SK-N-SH (cell line): ENCODE measurements at regions not wholly inside any gene's neighbourhood (a gene's known extent, or its start where the extent isn't known, plus 50 kb on each side); places are given as distances from the start of the nearest gene placed in this dataset.

Source experiments
- CTCF ChIA-PET: fragments of 300-600, 350-600 bp; formaldehyde crosslinking; extraction: SDS; loops from one replicate; lab custom pipeline; 2021; lab: Yijun Ruan, JAX
- POLR2A ChIA-PET: fragments of 350-600 bp; sonication (Branson Sonifier 250); formaldehyde crosslinking; extraction: SDS; loops from one replicate; lab custom pipeline; 2020; ENCODE audit warnings: antibody characterized with exemption, inconsistent platforms; lab: Yijun Ruan, JAX
- DNase-seq: peaks from one replicate; pipeline ENCODE4 v3.0.0; 2012
- H2AFZ ChIP-seq: fragments of 200-600 bp; sonication (generic); 2 replicates; pipeline ENCODE4 v1.8.1; 2016; ENCODE audit warnings: antibody characterized with exemption, mild to moderate bottlenecking, low read depth
- H3F3A ChIP-seq: fragments of 200-600 bp; sonication (generic); replicated peaks from 2 replicates; pipeline ENCODE3; 2016; ENCODE audit warnings: antibody characterized with exemption, mild to moderate bottlenecking; ENCODE audit not compliant: insufficient read depth
- H3K27ac ChIP-seq, 2 experiments: fragments of 200-500 bp in 1 of 2; fragments of 200-600 bp in 1 of 2; sonication (Bioruptor generic) in 1 of 2; sonication (generic), shearing (Covaris generic) in 1 of 2; 2 replicates each; pipeline versions ENCODE4 v1.5.1 to v1.6.1; 2014 to 2016; ENCODE audit warnings: low read depth in 2 of 2, inconsistent platforms in 1 of 2, low read length in 1 of 2, mild to moderate bottlenecking in 1 of 2, mixed read lengths in 1 of 2
- H3K27me3 ChIP-seq: fragments of 200-600 bp; sonication (generic), shearing (Covaris generic); 2 replicates; pipeline ENCODE4 v1.6.1; 2016; ENCODE audit warnings: mixed run types; ENCODE audit not compliant: insufficient read depth
- H3K36me3 ChIP-seq, 2 experiments: fragments of 200-500 bp in 1 of 2; fragments of 200-600 bp in 1 of 2; sonication (Bioruptor generic) in 1 of 2; sonication (generic) in 1 of 2; replicated peaks in 1 of 2; 2 replicates each; pipeline versions ENCODE3 to v1.5.1; 2014 to 2016; ENCODE audit warnings: low read length in 1 of 2, mild to moderate bottlenecking in 1 of 2; ENCODE audit not compliant: insufficient read depth in 2 of 2, control insufficient read depth in 1 of 2
- H3K4me1 ChIP-seq, 2 experiments: fragments of 200-500 bp in 1 of 2; fragments of 200-600 bp in 1 of 2; sonication (Bioruptor generic) in 1 of 2; sonication (generic), shearing (Covaris generic) in 1 of 2; 2 replicates each; pipeline versions ENCODE4 v1.5.1 to v1.6.1; 2014 to 2016; ENCODE audit warnings: low read depth in 1 of 2, low read length in 1 of 2, mixed run types in 1 of 2; ENCODE audit not compliant: insufficient read depth in 2 of 2, control insufficient read depth in 1 of 2
- H3K4me2 ChIP-seq: fragments of 200-600 bp; sonication (generic), shearing (Covaris generic); 2 replicates; pipeline ENCODE4 v1.6.1; 2017; ENCODE audit warnings: mixed run types
- H3K4me3 ChIP-seq, 2 experiments: fragments of 200-500 bp in 1 of 2; fragments of 200-600 bp in 1 of 2; sonication (Bioruptor generic) in 1 of 2; sonication (generic), shearing (Covaris generic) in 1 of 2; 2 replicates each; pipeline versions ENCODE4 v1.5.1 to v1.8.1; 2014 to 2016; ENCODE audit warnings: low read depth in 2 of 2, inconsistent platforms in 1 of 2, low read length in 1 of 2, mild to moderate bottlenecking in 1 of 2, mixed read lengths in 1 of 2, moderate library complexity in 1 of 2
- H3K79me2 ChIP-seq: fragments of 200-600 bp; sonication (generic); 2 replicates; pipeline ENCODE4 v1.8.1; 2017; ENCODE audit warnings: mild to moderate bottlenecking; ENCODE audit not compliant: insufficient read depth
- H3K9ac ChIP-seq: fragments of 200-600 bp; sonication (generic); 2 replicates; pipeline ENCODE4 v1.6.1; 2017; ENCODE audit warnings: mixed run types
- H3K9me2 ChIP-seq: fragments of 200-600 bp; sonication (generic); 2 replicates; pipeline ENCODE4 v1.6.1; 2017; ENCODE audit warnings: mixed run types
- H3K9me3 ChIP-seq: fragments of 200-600 bp; sonication (generic); 2 replicates; pipeline ENCODE4 v1.6.1; 2017; ENCODE audit warnings: mixed run types, mild to moderate bottlenecking, moderate library complexity
- H4K20me1 ChIP-seq: fragments of 200-600 bp; sonication (generic); 2 replicates; pipeline ENCODE4 v1.6.1; 2017; ENCODE audit warnings: mild to moderate bottlenecking, mixed run types; ENCODE audit not compliant: insufficient read depth
- CTCF ChIP-seq: fragments of 200-600 bp; sonication (generic); IDR thresholded peaks from 2 replicates; pipeline ENCODE4 v1.6.1; 2017; ENCODE audit warnings: antibody characterized with exemption, mild to moderate bottlenecking, moderate library complexity
- EP300 ChIP-seq, 2 experiments: IDR thresholded peaks; 2 replicates each; pipeline versions ENCODE4 v1.4.0 to v1.6.1; 2012; ENCODE audit warnings: borderline replicate concordance in 1 of 2, low read depth in 1 of 2, low read length in 1 of 2
- FOXJ3 ChIP-seq: sonication (generic); formaldehyde crosslinking; IDR thresholded peaks from 2 replicates; pipeline ENCODE4 v1.5.1; 2020; ENCODE audit warnings: mild to moderate bottlenecking, missing genetic modification reagents
- FOXM1 ChIP-seq: IDR thresholded peaks from 2 replicates; pipeline ENCODE4 v1.4.0; 2012; ENCODE audit warnings: low read depth, mild to moderate bottlenecking
- GATA2 ChIP-seq: sonication (generic); formaldehyde crosslinking; IDR thresholded peaks from 2 replicates; pipeline ENCODE4 v1.5.0; 2020; ENCODE audit warnings: mild to moderate bottlenecking, missing genetic modification reagents
- JUND ChIP-seq: IDR thresholded peaks from 2 replicates; pipeline ENCODE4 v1.4.0; 2012
- MEF2A ChIP-seq: IDR thresholded peaks from 2 replicates; pipeline ENCODE4 v1.4.0; 2012; ENCODE audit warnings: low read depth, borderline replicate concordance
- NFIC ChIP-seq: IDR thresholded peaks from 2 replicates; pipeline ENCODE4 v1.4.0; 2012; ENCODE audit warnings: borderline replicate concordance
- NRF1 ChIP-seq: IDR thresholded peaks from 2 replicates; pipeline ENCODE4 v1.6.1; 2012; ENCODE audit warnings: low read depth, mild to moderate bottlenecking, low read length
- PBX3 ChIP-seq: IDR thresholded peaks from 2 replicates; pipeline ENCODE4; 2012
- REST ChIP-seq: IDR thresholded peaks from 2 replicates; pipeline ENCODE4 v1.6.1; 2012; ENCODE audit warnings: mild to moderate bottlenecking, low read depth, low read length, moderate library complexity
- RXRA ChIP-seq: IDR thresholded peaks from 2 replicates; pipeline ENCODE4 v1.4.0; 2012; ENCODE audit warnings: low read depth, mild to moderate bottlenecking, borderline replicate concordance
- SIN3A ChIP-seq: IDR thresholded peaks from 2 replicates; pipeline ENCODE4 v1.6.1; 2012; ENCODE audit warnings: low read depth, mild to moderate bottlenecking, low read length, moderate library complexity, borderline replicate concordance
- SMC3 ChIP-seq: IDR thresholded peaks from 2 replicates; pipeline ENCODE4 v1.6.1; 2012; ENCODE audit warnings: low read depth, low read length, improper control_type of control experiment
- TAF1 ChIP-seq: IDR thresholded peaks from 2 replicates; pipeline ENCODE4 v1.6.1; 2012; ENCODE audit warnings: low read depth, mild to moderate bottlenecking, low read length, moderate library complexity, borderline replicate concordance
- TCF12 ChIP-seq: IDR thresholded peaks from 2 replicates; pipeline ENCODE4 v1.4.0; 2012
- YY1 ChIP-seq: IDR thresholded peaks from 2 replicates; pipeline ENCODE4 v1.4.0; 2012; ENCODE audit warnings: low read depth, mild to moderate bottlenecking
- WGBS: methylation state at CpG from one replicate; pipeline ENCODE4 v1.1.6; 2017; ENCODE audit warnings: low lambda C conversion rate; 5-methylcytosine and 5-hydroxymethylcytosine counted together

GRCh38 chr10:83332690-83333089, 806.6 kb upstream of the GHITM start:
- Histone ChIP-seq H3K27me3 (no peaks in the 10 kb centered on the region), H3K4me1 (no peaks in the 10 kb centered on the region), H3K9me3 (no peaks in the 10 kb centered on the region), H3F3A (no peaks in the 10 kb centered on the region), H3K36me3 (no peaks in the 10 kb centered on the region), H3K9ac (no peak overlapping the region), H3K79me2 (no peaks in the 10 kb centered on the region), H3K27ac (no peak overlapping the region)
- POLR2A ChIA-PET, result no interaction called here
- CTCF ChIA-PET, result no interaction called here
- 14% methylated on average over 1 of the region's 1 CpG for WGBS
- TF ChIP-seq NFIC, result no peak
- TF ChIP-seq JUND, result no peak
- no peak for TF ChIP-seq GATA2 (CRISPR knock-in tag)
- TF ChIP-seq SMC3, result no peak
- no peak for TF ChIP-seq RXRA
- no peak for TF ChIP-seq EP300 (IDR thresholded peaks at IDR 0.05; ENCODE audit: borderline replicate concordance in 1 of 2, low read depth in 1 of 2, low read length in 1 of 2)
- no peak for TF ChIP-seq TCF12
- TF ChIP-seq, all 33 proteins: peak for 0
- H2AFZ ChIP-seq, result no peak overlapping the region
- no peak overlapping the region for H3K4me3 ChIP-seq
- no peaks in the 10 kb centered on the region for H4K20me1 ChIP-seq
- H3K4me2 ChIP-seq, result no peak overlapping the region
- no peaks in the 10 kb centered on the region for H3K9me2 ChIP-seq
- DNase-seq, result no peak

- Histone ChIP-seq H3K36me3 (no peaks in the 10 kb centered on the region), H2AFZ (no peak overlapping the region), H3K9me2 (no peaks in the 10 kb centered on the region), H3K4me1 (no peaks in the 10 kb centered on the region), H3K9me3 (no peaks in the 10 kb centered on the region), H3K79me2 (no peaks in the 10 kb centered on the region), H3F3A (no peaks in the 10 kb centered on the region), H3K9ac (no peak overlapping the region), H3K4me3 (no peak overlapping the region), H3K4me2 (no peak overlapping the region), H3K27me3 (no peaks in the 10 kb centered on the region), H4K20me1 (no peaks in the 10 kb centered on the region), H3K27ac (no peak overlapping the region)
- no peak for DNase-seq
- TF ChIP-seq TAF1 (no peak), MEF2A (no peak), CTCF (no peak), YY1 (no peak), FOXJ3 (CRISPR knock-in tag) (no peak), NRF1 (no peak), FOXM1 (no peak), PBX3 (no peak), RXRA (no peak), SIN3A (no peak), REST (no peak)
- ChIA-PET POLR2A (no interaction called here), CTCF (no interaction called here)
These were observed 805.7 kb upstream of the GHITM start for GRCh38 chr10:83333566-83333965.
